GM18520 (cell line): ENCODE measurements at regions not wholly inside any gene's neighbourhood (a gene's known extent, or its start where the extent isn't known, plus 50 kb on each side); places are given as distances from the start of the nearest gene placed in this dataset.
"Not testable (repeated sequence)": the region's sequence is repeated elsewhere in the genome, so short reads cannot be mapped to it uniquely, and the experiment has no call there.

ENCODE experiments used
- ATAC-seq: cut with Tn5 transposase; IDR thresholded peaks from one replicate; pipeline ENCODE4 v1.9.1; 2021; ENCODE audit not compliant: unreplicated experiment

DNA sequence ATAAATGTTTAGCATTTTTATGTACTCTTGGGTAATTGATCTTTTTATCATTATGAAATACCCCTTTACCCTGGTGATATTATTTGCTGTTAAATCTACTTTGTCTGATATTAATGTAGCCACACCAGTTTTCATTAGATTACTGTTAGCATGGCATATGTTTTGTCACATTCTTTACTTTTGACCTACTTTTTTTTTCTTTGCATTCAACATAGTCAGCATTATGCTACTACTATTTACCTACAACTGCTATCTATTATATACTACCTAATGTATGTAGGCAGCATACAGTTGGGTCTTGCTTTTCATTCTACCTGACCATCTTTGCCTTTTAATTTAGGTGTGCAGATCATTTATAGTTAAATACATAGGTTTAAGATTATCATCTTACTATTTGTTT is 1429.6 kb upstream of the ALCAM start:
- ATAC-seq: no peak

DNA sequence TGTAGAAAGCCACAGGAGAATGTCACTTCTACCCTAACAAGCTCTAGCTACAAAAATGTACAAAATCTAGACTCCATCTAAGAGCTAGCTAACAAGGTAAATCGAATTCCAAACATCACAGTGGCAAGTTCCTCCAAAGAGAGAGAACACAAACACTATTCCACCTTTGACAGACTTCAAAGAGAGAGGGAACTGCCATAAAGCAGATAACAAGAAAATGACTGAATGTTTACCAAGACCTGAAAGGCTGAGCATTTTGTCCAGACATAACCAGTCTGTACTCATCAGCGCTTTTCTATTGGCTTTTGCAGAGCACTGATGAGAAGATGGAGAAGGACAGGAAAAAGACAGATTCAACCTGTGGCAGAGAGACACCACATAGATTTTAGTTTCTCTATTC is 1419.6 kb upstream of the ALCAM start:
- no peak for ATAC-seq

- no peak for ATAC-seq
These were observed 1417.0 kb upstream of the ALCAM start for GRCh38 chr3:103949693-103950092.

DNA sequence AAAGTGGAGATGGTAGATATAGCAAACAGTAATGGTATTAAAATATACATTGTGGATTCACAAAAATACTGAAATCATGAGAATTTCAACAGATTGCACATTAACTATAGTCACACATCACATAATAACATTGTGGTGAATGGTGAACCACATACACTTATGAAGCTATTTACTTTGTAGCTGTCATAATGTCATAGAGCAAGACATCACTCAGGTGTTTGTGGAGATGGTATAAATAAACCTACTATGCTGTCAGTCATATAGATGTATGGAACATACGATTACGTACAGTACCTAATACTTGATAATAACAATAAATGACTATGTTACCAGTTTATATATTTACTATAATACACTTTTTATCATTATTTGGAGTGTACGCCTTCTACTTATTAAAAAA is 1416.0 kb upstream of the ALCAM start:
- no peak for ATAC-seq

- ATAC-seq: no peak
These were observed 1412.9 kb upstream of the ALCAM start for GRCh38 chr3:103953796-103954195.

GRCh38 chr3:103960819-103961218 is 1405.9 kb upstream of the ALCAM start:
- no peak for ATAC-seq

- no peak for ATAC-seq
These were observed 1403.1 kb upstream of the ALCAM start for GRCh38 chr3:103963599-103963998.

- no peak for ATAC-seq
These were observed 1400.9 kb upstream of the ALCAM start for GRCh38 chr3:103965764-103966163.

DNA sequence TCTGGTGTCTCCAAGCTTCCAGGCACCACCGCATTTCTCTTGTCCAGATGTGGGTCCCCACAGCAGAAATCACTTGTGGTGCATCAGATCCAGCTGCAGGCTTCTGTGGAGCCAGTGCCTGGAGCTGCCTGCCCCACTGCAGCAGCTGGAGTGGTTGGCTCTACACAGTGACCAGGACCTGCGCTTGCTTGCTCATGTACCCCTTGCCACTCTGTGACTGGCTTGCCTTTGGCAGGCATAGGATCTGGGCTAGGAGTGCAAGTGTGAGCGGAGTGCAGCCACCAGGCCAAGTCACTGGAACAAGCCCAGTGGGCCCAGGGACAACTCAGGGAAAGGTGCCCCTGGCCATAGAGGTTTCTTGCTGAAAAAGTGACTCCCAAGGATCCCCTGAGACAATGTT is 1400.0 kb upstream of the ALCAM start:
- no peak for ATAC-seq

DNA sequence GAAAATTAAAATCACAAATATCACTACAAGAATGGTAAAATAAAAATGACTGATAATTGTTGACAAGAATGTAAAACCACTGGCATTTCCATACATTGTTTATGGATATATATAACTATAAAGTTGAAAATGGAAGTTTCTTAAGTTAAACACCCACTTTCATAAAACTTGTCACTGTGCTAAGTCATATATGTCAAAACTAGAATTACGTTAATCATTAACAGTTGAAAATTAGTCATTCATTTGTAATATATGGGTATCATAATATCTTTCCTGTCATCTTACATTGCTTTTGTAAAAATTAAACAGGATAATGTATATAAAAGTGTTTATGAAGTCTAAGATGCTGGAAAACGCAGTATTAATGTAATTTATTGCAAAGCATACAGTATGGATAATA is 1398.6 kb upstream of the ALCAM start:
- ATAC-seq: peak; percentile 58

- peak; percentile 87 for ATAC-seq
These were observed 1398.0 kb upstream of the ALCAM start for GRCh38 chr3:103968751-103969150.

DNA sequence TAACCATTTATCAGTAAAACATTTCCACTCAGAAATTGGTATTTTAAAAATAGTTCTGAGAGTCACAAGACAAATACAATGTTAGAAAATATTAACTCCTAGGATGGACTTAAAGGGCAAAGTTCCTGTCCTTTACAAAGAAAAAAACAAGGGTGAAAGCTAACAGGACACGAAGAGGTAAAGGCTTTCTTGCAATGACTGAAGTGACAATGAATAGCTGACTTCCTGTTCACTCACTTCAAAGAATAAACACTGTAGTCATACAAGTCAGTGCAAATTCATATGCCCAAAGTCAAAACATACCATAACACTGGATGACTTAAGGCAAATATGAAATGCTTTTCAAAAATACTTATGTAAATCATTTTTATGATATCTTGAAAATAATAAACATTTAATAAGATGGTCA is 1389.8 kb upstream of the ALCAM start:
- peak; percentile 88 for ATAC-seq

GRCh38 chr3:103977417-103977816 is 1389.3 kb upstream of the ALCAM start:
- ATAC-seq: no peak

GRCh38 chr3:103991461-103992115 is 1375.1 kb upstream of the ALCAM start:
- ATAC-seq: no peak

GRCh38 chr3:103992469-103992868 is 1374.2 kb upstream of the ALCAM start:
- no peak for ATAC-seq

DNA sequence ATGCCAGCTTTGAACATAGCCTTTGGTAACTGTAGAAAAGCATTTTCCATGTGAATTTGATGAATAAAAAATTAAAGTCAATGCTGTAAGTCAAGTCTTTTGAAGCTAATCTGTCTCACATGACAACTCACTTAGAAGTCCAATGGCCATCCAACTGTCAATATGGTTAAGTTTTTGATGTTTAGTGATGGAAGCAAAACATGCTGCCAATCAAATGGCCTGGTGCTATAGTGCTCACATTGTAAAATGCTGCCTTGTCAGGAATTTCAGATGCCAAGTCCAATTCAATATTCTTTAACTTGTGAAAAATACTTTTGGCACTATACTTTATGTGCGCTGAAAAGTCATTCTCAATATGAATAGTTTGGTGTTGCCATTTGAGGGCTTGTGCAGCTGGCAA is 1361.8 kb upstream of the ALCAM start:
- ATAC-seq: no peak

DNA sequence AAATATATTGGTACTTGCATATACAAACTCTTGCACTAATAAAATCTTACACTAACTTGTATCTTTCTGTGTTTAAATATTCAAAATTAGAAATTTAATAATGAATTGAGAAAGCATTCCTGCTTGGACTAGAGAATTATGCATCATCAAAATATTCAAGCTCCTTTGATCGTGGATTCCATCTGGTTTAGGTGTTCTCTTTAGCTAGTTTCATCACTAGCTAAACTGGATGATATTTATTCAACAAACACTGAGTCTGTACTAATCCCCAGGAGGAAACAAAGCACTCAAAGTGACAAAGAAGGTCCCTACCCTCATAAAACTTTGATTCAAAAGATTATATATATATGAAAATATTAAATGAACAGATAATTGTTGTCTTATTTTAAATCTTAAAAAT is 1360.9 kb upstream of the ALCAM start:
- ATAC-seq: no peak

GRCh38 chr3:104018541-104018940 is 1348.2 kb upstream of the ALCAM start:
- ATAC-seq: no peak

- ATAC-seq: no peak
These were observed 1335.1 kb upstream of the ALCAM start for GRCh38 chr3:104031598-104031997.

DNA sequence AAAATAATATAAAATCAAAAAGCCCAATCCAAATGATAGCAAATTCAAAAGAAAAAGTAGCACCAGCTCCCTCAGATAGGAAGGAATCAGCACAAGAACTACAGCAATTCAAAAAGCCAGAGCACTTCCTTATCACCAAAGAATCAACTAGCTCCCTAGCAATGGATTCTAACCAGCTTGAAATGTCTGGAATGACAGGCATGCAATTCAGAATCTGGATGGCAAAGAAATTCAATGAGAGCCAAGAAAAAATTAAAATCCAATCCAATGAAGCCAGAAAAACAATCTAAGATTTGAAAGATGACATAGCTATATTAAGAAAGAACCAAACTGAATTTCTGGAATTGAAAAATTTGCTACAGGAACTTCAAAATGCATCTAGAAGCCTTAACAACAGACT is 1334.4 kb upstream of the ALCAM start:
- ATAC-seq: no peak

GRCh38 chr3:104040896-104041295 is 1325.8 kb upstream of the ALCAM start:
- no peak for ATAC-seq

DNA sequence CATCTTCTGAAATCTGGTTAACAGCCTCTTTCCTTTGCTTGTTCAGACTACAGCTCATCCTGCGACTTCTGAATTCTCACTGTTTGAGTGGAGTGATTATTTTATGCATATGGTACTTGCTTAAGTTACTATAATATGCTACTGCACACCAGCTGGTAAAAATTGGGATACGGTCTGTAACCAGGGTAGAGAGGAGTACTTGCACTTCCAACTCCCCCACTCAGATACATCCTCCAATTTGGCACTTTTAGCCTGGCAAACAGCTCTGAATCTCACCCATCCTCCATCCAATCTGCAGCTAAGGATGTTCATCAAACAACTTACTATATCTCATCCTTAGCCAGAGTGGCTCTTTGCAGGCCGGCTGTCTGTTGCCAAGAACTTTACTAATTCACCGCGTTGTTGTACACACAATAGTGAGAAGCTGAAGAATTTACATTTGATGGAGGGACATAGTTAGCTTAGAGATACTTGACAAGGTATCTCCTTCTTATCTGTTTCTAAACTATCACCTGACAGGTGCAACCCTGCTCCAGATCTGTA is 1323.6 kb upstream of the ALCAM start:
- ATAC-seq: not testable (repeated sequence)

DNA sequence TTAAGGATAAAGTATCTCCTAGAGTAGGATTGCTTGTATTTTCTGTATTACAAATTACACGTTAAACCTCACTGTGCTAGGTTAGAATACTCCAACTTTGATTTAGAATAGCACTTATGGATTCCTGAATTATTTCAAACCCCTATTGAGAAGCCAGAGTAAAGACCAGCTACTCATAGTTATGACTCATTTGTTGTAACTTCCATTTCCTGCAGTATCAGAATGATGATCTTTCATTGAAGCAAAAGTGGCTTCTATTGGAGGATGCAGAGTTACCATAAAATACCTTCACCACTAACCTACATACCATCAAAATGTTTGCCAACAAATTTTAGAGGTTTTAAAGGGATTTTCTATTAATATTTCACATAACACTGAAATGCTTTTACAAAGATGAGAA is 1322.7 kb upstream of the ALCAM start:
- no peak for ATAC-seq
